NCI-H2196 treated with DMSO at 0.1 percent for 48 hours (cell line): ENCODE measurements at regions not wholly inside any gene's neighbourhood (a gene's known extent, or its start where the extent isn't known, plus 50 kb on each side); places are given as distances from the start of the nearest gene placed in this dataset.
"Not testable (repeated sequence)": the region's sequence is repeated elsewhere in the genome, so short reads cannot be mapped to it uniquely, and the experiment has no call there.

Source experiments
- DNase-seq: peaks from one replicate; lab custom pipeline; 2025; ENCODE audit not compliant: unreplicated experiment; lab: John Stamatoyannopoulos, UW

DNA sequence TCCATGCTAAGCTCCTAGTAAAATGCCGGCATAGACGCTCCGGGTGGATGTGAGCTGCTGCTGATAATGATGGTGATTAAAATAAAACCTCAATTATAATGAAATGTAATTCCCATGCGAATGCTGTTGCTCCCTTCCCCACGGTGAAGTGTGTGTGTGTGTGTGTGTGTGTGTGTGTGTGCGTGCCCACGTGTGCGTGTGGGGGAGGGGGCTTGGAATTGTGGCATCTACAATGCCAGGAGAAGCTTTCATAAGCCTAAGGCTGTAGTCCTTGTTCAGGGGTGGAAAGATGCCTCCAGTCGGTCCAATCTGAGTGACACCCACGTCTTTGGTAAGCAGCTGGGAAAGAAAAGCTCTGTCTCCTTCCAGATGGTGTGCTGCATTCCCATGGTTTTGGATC, 137.9 kb downstream of the CDH26 start:
- DNase-seq, result no peak

DNA sequence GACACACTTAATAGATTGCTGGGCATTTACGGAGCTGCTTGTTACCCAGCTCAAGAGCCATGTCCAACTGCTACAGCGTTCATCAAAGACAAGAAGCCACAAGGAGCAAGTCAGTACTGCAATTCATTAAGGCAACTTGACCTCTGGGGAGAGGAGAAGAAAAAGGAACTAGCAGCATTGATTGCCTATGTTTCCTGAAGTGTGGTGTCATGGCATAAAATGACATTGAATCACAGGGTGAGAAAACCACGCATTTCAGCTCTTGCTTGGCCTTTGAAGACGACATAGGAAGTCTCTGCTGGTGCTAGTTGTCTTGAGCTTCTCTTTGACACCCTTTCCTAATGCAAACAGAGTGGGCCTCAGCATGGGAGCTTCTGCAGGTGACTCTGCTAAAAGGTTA, 139.1 kb downstream of the CDH26 start:
- DNase-seq, result no peak

DNA sequence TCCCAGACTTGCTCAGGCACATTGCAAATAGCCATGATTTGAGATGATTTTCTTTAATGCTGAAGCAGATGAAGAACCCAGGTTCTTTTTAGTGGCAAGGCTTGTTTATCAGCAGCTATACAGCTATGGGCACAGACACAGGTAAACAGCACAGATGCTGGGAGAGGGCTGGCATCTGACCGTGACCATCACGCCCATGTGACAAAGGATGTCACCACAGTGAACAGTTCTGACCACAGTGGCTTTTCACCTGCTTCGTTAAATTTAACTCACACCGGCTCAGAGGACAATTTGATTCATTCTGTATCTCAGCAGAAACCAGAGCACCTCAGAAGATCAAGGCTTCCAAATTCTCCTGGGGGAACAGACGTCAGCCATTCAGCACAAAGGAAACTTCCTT, 142.6 kb downstream of the CDH26 start:
- DNase-seq, result no peak

DNA sequence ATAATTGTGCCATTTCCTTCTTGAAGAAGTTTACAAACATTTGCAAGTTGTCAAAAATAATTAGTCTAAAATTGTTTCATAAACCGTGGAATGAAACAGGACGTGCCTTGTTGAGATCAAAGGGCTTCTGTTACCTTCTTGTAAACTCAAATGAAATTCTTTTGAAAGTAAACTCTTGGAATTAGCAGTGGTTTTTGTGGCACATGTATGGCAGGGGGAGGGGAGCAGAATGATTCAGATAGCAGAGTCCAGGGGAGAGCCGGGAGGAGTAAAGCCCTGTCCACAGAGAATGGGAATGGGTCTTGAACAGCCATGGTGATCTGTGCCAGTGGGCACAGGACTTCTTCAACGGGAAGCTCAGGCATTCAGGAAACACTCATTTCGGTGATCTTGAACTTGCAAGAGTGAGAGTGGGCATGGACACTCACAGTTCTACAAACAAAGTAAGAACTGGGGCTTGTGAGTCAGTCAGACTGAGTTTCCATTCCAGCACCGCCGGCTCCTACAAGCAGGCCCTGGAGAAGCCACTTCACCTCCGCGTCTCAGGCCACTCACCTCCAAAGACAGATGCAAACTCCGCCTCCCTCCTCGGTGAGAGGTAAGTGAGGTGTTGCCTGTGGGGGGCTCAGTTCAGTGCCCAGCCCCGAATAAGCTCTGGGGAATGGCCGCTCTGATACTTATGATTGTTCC, 143.1 kb downstream of the CDH26 start:
- DNase-seq, result no peak

DNA sequence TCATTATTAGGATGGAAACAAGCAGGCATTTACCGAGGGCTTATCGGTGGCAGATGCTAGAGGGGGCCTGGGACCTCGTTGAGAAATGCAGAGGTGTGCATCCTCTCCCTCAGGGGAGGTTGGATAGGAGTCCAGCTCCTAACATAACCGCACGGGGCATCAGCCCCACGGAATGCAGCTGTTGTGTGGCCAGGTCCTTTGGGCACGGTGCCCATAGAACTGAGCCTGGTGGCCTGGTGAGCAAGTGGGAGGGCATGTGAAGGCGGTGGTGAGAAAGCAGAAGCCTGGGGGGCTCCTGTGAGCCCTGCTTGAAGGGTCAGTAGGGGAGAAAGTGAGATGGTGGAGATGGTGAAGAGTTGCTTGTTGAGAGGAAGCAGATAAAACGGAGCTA, 143.7 kb downstream of the CDH26 start:
- DNase-seq, result no peak

DNA sequence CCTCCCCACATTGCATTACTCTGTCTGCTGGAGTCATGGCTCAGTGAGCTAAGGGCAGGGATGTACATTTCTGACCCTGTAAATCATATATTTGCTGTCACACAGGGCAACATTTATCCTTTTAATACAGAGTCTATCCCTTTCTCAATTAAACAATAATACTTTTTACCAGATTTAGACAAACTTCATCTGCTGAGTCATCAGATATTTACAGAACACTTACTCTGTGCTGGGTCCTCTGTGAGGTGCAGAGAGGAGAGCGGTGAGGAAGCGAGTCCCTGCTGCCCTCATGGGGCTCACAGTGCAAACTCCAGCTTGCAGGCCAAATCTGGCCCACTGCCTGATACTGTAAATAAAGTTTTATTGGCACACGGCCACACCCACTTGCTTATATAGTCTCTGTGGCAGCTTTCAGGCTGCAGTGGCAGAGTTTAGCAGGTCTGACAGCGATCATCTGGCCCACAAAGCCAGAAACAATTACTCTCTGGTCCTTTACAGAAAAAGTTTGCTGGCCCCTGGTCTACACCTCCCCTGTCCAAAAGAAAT, 144.5 kb downstream of the CDH26 start:
- DNase-seq, result no peak

DNA sequence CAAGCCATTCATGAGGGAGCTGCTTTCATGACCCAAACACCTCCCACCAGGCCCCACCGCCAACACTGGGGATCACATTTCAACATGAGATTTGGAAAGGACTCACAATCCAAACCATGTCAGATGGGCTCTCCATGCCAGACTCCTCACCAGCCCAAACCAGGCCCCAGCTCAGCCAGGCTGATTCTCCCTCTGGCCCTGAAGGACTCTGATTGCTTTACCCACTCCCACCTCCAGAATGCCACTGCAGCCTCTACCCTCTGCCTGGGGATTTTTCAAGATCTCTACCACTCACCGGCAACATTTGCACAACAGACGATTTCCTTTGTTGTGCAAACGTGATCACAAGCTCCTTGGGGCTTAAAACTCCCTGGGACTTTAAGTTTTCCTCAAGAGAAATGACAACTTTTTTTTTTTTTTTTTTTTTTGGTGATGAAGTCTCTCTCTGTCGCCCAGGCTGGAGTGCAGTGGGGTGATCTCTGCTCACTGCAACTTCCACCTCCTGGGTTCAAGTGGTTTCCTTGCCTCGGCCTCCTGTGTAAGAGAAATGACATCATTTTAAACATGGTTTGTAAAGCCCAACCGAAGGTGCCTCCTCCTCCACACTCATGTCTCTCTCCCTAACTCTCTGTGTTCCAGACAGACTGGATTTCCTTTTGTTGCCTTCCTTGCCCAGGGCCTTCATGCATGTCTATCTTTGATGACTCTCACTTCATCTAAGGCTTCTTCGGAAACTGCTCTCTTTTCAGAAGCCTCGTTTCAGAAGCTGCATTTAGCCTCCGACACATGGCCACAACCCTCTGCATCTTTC, 147.0 kb downstream of the CDH26 start:
- no peak for DNase-seq

DNA sequence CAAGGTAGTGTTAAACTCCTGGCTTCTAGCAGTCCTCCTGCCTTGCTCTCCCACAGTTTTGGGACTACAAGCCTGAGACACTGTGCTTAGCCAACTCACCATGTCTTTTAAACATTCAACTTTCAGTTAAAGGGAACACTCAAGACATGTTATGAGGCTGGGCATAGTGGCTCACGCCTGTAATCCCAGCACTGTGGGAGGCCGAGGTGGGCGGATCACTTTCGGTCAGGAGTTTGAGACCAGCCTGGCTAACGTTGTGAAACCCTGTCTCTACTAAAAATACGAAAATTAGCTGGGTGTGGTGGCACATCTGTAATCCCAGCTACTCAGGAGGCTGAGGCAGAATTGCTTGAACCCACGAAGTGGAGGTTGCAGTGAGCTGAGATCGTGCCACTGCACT, 148.0 kb downstream of the CDH26 start:
- not testable (repeated sequence) for DNase-seq

DNA sequence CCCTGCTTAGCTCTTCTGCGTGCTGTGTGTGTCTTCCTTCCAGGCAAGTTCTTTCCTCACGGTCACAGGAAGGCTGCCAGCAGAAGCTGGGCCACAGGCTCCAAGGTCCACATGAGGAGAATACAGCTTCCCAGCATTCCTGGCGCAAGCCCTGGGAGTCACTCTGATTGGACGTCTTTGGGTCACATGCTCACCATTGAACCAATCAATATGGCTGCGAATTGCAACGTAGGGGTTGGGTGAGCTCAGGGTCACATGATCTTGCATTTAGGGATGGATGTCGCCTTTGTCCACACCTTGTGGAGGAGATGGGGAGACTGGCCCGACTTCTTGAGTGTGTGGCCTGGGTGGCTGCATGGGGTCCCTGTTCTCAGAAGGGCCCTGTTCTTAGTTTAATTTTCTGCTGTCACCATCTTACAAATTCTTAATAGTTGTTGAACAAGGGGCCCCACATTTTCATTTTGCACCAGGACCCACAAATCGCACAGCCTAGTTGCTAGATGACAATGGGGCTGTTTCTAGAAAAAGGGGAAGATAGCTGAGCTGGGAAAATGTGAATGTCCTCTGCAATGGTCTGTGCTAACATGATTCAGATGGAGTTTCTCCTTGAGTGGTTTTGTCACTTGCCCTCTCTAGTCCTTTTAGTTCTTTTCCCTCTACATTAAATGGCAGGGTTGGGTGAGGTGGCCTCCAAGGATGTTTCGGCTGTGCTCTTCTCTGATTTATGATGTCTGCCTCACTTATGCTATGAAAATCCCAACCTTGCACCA, 149.6 kb downstream of the CDH26 start:
- no peak for DNase-seq

DNA sequence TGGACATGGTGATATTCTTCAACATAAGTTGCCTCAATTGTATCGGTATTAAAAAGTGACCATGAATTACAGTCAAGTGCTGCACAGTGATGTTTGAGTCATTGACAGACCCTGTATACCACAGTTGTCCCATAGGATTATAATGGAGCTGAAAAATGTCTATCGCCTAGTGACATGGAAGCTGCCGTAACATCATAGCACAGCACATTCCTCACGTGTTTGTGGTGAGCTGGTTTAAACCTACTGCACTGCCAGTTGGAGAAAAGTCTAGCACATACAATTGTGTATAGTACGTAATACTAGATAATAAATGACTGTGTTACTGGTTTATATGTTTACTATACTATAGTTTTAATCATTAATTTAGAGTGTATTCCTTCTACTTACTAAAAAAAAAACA, 150.2 kb downstream of the CDH26 start:
- DNase-seq, result no peak

DNA sequence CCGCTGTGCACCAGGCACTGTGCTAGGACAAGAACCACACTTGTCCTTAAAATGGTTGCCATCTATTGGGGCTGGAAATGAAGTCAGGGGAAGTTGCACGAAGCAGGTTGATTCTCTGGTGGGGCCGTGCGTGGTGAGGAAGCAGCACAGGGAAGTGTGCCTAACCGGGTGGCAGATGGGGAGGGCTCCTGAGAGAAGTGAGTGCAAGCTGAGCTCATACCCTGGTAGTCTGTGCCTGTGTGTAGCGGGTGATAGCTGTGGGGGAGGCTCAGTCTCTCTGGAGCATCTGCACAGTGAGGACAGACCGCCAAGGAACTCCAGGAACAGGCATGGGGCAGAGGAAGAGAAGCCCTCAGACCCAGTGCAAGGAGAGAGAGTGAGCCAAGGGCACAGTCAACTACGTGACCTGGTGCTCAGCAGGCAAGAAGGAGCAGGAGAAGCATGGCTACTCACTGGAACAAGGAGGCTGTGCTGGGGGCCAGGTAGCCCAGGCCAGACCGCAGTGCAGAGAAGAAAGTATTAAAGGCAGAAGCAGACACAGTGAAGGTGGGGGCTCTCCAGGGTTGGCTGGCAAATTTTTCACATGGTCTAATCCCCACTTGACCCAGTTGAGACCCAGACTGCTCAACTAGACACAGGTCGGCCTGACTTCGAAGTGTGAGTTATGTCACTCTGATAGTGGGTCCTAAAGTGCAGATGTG, 155.0 kb downstream of the CDH26 start:
- no peak for DNase-seq

DNA sequence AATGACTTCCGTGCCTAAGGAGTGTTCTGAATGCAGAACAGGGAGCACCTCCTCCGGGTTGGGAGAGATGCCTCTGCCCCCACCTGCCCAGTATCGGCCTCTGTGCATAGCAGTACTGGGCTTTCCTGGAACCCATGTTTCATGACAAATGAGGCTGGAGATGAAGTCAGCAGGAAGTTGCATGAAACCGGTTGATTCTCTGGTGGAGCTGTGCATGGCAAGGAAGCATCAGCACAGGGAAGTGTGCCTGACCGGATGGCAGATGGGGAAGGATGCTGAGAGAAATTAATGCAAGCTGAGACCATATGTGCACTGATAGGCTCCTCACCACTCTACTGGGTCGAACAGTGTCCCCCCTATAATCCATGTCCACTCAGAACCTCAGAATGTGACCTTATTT, 155.5 kb downstream of the CDH26 start:
- DNase-seq, result no peak

DNA sequence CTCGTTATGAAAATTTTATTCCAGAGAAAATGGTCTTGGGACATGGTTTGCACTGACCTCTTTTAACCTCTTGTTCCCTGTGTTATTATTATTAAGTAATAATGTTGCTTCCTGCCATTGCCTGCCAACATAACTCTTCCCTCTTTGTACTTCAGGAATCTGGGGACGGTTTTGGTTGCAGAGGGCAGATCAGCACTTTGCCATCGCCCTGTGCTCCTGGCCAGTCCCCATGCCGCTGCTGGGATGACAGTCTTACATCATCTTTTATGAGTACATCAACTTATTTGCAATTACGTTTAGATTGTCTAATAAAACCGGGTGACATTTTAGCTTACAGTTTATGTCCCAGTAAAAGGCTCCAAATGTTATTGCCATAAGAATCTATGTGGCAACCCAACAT, 157.2 kb downstream of the CDH26 start:
- DNase-seq, result no peak

DNA sequence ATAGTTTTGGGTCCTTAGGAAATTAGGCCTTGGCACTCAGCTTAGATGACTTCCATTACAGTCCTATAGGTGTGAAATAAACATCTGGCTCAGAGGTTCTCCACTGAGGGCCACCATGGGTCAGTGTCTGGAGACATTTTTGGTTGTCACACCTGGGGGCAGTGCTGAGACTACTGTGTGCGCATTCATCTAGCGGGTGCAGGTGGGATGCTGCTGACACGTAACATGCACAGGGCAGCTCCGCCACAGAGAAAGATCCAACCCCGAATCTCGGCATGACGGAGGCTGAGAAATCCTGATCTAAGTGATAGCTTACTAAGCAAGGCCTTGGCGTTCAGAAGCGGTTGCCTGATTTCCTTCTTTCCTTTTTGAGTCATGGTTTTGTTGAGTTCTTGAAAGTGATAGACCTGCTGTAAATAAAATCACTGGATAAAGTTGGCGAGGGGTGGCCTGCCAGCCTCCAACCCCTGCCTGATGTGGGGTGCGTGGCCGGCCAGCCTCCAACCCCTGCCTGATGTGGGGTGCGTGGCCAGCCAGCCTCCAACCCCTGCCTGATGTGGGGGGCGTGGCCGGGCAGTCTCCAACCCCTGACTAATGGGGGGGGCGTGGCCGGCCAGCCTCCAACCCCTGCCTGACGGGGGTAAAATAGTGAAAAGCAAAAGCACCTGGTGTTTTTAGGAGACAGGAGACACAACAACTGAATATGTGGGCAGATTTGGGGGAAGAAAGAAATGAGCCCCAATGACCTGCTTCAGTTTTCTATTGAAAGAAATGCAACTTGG, 158.1 kb downstream of the CDH26 start:
- DNase-seq, result no peak

DNA sequence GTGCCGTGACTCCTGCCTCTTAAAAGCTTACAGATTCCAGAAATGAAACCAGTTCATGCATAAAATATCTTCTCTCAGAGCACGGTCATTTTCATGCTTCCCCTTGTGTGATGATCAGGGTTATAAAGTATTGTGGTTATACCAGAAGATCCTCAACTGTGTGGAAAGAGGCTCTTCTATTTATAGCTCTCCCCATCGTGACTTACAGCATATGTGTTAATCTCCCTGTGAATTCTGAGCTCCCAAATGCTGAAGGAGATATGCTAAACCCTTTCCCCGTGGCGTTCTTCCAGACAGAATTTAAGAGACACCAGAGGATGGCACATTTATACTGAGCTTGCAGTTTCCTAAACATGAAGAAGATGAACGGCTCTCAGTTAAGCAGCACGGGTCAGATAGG, 158.8 kb downstream of the CDH26 start:
- DNase-seq, result no peak

DNA sequence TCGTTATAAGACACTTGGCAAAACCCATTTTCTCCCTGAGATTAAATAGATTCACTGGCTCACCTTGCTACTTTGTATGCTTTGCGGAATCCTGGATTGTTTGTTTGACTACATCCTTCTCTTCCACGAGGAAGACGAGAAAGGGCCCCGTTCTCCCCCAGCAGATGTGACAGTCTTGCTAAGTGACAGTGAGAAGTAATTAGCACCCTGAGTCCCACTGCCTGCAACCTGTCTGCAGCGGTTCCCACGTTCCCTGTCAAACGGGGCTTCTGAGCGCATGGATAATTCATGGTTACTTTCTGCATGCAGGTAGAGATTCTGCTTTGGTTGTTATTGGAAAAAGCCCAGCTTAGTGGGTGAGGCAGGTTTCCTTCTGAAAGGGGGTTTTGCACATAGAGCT, 163.7 kb downstream of the CDH26 start:
- no peak for DNase-seq

DNA sequence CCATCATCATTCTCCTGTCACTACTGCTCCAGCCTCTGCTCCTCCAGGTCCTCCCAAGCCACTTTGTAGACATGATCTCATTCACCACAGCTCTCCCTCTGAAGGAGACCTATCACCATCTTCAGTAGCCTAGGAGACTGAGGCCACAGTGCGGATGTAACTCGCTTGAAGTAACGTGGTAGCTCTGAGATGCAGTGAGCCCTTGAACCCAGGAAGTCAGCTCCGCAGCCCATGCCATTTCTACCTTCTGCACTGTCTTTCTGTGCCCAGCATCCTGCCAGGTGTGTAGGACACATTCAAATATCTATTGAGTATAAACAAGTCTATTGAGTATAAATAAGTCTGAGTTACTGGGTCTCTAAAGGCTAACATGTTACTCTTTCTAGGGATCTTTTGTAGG, 164.4 kb downstream of the CDH26 start:
- DNase-seq, result no peak

DNA sequence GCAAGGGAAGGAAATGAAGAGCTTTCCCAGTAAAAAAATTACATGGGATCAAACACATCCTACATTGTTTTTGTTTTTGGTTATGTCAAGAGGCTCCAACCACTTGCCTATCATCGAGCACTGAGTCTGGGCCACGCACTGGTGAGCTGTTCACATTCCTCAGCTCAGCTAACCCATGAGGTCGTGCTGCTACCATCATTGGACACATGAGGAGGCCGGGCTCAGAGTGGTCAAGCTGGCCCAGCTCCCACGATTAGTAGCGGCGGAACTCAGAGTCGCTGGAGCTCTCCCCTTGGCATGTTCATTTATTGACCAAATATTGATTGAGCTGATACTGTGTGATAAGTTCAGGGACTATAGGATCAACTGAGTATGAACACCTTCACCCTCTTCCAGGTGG, 164.9 kb downstream of the CDH26 start:
- DNase-seq, result no peak

DNA sequence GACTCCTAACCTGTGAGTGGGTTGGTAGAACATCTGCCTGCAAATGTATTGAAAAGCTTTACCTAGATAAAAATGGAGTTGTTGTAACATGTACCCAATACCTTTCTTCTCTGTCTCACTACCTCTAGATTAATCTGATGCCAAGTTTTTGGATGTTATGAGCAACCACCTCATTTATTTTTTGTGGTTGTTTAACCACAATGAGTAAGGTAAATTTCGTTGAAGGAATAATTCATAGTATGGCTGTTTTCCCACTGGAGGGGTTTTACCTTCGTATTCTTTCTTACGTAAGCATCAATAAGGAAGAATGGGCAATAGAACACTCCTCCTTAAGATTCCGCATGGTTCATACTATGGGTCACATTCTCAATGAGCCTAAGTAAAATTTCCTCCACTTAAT, 165.4 kb downstream of the CDH26 start:
- DNase-seq, result no peak

DNA sequence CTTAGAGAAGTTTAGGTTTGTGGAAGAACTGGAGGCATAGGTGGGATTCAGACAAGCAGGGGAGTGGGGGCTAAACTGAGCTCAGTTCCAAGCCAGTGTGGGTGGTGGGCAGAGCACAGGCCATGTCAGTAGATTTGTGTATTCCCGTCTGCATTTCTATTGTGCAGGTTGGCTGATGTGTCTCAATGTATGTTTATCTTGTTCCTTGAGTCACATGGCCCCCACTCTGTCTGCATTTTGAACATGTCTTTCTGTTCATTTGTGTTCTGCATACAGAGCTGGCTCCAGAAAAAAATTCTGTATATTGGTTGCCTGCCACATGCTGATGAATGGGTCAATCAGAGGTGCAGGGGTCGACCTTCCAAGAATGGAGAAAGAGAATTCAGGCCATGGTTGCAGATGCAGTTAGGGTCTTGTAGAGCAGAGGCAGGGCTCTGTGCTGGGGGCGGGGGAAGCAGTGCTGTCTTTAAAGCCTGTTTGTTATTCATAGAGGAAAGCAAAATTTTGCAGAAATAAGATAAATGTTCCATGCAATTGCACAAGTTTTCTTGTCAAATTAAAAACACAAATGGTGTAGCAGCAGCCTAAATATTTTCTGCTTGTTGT, 166.7 kb downstream of the CDH26 start:
- DNase-seq, result no peak
